Ecto neural progenitor cell (in vitro differentiated cells): ENCODE measurements at regions not wholly inside any gene's neighbourhood (a gene's known extent, or its start where the extent isn't known, plus 50 kb on each side); places are given as distances from the start of the nearest gene placed in this dataset.

Experiments used
- DNase-seq: peaks from one replicate; pipeline ENCODE4 v3.0.0-alpha.2; 2018; ENCODE audit warnings: low spot score

GRCh38 chr14:99065551-99065950 lies 206.4 kb downstream of the BCL11B start:
- DNase-seq = no peak

- DNase-seq = no peak
Observed at GRCh38 chr14:99066378-99066777, 205.6 kb downstream of the BCL11B start.

- no peak for DNase-seq
Observed at GRCh38 chr14:99067141-99067920, 204.7 kb downstream of the BCL11B start.

- DNase-seq = no peak
Observed at GRCh38 chr14:99067927-99068326, 204.1 kb downstream of the BCL11B start.

GRCh38 chr14:99069946-99070345 lies 202.1 kb downstream of the BCL11B start:
- DNase-seq = no peak

GRCh38 chr14:99072433-99072832 lies 199.6 kb downstream of the BCL11B start:
- no peak for DNase-seq

- DNase-seq = no peak
Observed at GRCh38 chr14:99072956-99073355, 199.0 kb downstream of the BCL11B start.

- no peak for DNase-seq
Observed at GRCh38 chr14:99073431-99073830, 198.6 kb downstream of the BCL11B start.

GRCh38 chr14:99075061-99075460 lies 196.9 kb downstream of the BCL11B start:
- no peak for DNase-seq

GRCh38 chr14:99075771-99076375 lies 196.1 kb downstream of the BCL11B start:
- DNase-seq = no peak

GRCh38 chr14:99077076-99077843 lies 194.7 kb downstream of the BCL11B start:
- no peak for DNase-seq

GRCh38 chr14:99077844-99078236 lies 194.2 kb downstream of the BCL11B start:
- DNase-seq = no peak

- no peak for DNase-seq
Observed at GRCh38 chr14:99078426-99078825, 193.6 kb downstream of the BCL11B start.

GRCh38 chr14:99079061-99079727 lies 192.8 kb downstream of the BCL11B start:
- DNase-seq = no peak

GRCh38 chr14:99080306-99080705 lies 191.7 kb downstream of the BCL11B start:
- no peak for DNase-seq

GRCh38 chr14:99081156-99081765 lies 190.7 kb downstream of the BCL11B start:
- no peak for DNase-seq

- no peak for DNase-seq
Observed at GRCh38 chr14:99081880-99082279, 190.1 kb downstream of the BCL11B start.

GRCh38 chr14:99093532-99094517 lies 178.2 kb downstream of the BCL11B start:
- no peak for DNase-seq

- DNase-seq = no peak
Observed at GRCh38 chr14:99094901-99095300, 177.1 kb downstream of the BCL11B start.

- no peak for DNase-seq
Observed at GRCh38 chr14:99095369-99095768, 176.6 kb downstream of the BCL11B start.

GRCh38 chr14:99098199-99098598 lies 173.8 kb downstream of the BCL11B start:
- no peak for DNase-seq
